Tibial nerve (tissue), 3 donors: ENCODE measurements at regions not wholly inside any gene's neighbourhood (a gene's known extent, or its start where the extent isn't known, plus 50 kb on each side); places are given as distances from the start of the nearest gene placed in this dataset.

Source experiments
- EP300 ChIP-seq, 2 donors: sonication (generic); formaldehyde crosslinking; IDR thresholded peaks; one replicate each; pipeline ENCODE4 v1.6.1; 2017; ENCODE audit warnings: antibody characterized with exemption in 2 of 2, mild to moderate bottlenecking in 1 of 2
- POLR2A ChIP-seq, 2 donors: fragments of 450-650 bp; IDR thresholded peaks; one replicate each; pipeline ENCODE4 v1.6.1; 2017; ENCODE audit warnings: antibody characterized with exemption in 2 of 2, mild to moderate bottlenecking in 2 of 2, moderate library complexity in 2 of 2

GRCh38 chr9:118644066-118644465 is 725.2 kb downstream of the BRINP1 start:
- no peak for TF ChIP-seq EP300 (IDR thresholded peaks at IDR 0.05)
- TF ChIP-seq POLR2A (IDR thresholded peaks at IDR 0.05), result no peak
